ENCODE measurements at regions not wholly inside any gene's neighbourhood (a gene's known extent, or its start where the extent isn't known, plus 50 kb on each side); places are given as distances from the start of the nearest gene placed in this dataset.

GRCh38 chr2:12343141-12343540, 373.6 kb upstream of the TRIB2 start:
- H3K27me3 ChIP-seq (ENCODE audit: control insufficient read depth, extremely low read depth, insufficient read depth, low read length) = no peaks in the 10 kb centered on the region
- no peaks in the 10 kb centered on the region for H4K20me1 ChIP-seq (ENCODE audit: control insufficient read depth, extremely low read depth, insufficient read depth, low read length)
- dilution Hi-C loops (cut with MboI; ENCODE audit: extremely low pct_ligation_motif_present, low sequenced_read_pairs) = no loop called here
- peaks cover 22% of the 10 kb centered on the region for H3K4me1 ChIP-seq (ENCODE audit: control insufficient read depth, extremely low read depth, insufficient read depth, low read length)
- DNase-seq (ENCODE audit: low read depth, low spot score) = no peak
- TF ChIP-seq EZH2 (IDR thresholded peaks at IDR 0.05; ENCODE audit: low read length) = no peak
- TF ChIP-seq, protein P1, sequence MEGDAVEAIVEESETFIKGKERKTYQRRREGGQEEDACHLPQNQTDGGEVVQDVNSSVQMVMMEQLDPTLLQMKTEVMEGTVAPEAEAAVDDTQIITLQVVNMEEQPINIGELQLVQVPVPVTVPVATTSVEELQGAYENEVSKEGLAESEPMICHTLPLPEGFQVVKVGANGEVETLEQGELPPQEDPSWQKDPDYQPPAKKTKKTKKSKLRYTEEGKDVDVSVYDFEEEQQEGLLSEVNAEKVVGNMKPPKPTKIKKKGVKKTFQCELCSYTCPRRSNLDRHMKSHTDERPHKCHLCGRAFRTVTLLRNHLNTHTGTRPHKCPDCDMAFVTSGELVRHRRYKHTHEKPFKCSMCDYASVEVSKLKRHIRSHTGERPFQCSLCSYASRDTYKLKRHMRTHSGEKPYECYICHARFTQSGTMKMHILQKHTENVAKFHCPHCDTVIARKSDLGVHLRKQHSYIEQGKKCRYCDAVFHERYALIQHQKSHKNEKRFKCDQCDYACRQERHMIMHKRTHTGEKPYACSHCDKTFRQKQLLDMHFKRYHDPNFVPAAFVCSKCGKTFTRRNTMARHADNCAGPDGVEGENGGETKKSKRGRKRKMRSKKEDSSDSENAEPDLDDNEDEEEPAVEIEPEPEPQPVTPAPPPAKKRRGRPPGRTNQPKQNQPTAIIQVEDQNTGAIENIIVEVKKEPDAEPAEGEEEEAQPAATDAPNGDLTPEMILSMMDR (optimal IDR thresholded peaks at IDR 0.05 in 1 of 3, IDR thresholded peaks at IDR 0.05 in 1 of 3, conservative IDR thresholded peaks at IDR 0.05 in 1 of 3; ENCODE audit: extremely low read depth in 1 of 3, insufficient read depth in 2 of 3, low read length in 3 of 3) = no peak
- H3K4me2 ChIP-seq (ENCODE audit: control insufficient read depth, extremely low read depth, insufficient read depth, low read depth, low read length) = no peak overlapping the region
- H3K27ac ChIP-seq (ENCODE audit: control insufficient read depth, insufficient read depth, low read length) = no peak overlapping the region
- H3K36me3 ChIP-seq (ENCODE audit: control insufficient read depth in 2 of 2, extremely low read depth in 1 of 2, insufficient read depth in 2 of 2, low read length in 2 of 2) = no peaks in the 10 kb centered on the region
- H2AFZ ChIP-seq (ENCODE audit: control insufficient read depth, low read length) = no peak overlapping the region
- H3K9me3 ChIP-seq (ENCODE audit: control insufficient read depth, low read depth, low read length) = no peaks in the 10 kb centered on the region
- no peaks in the 10 kb centered on the region for H3K79me2 ChIP-seq (ENCODE audit: control insufficient read depth, insufficient read depth, low read length)
- H3K4me3 ChIP-seq (ENCODE audit: control insufficient read depth in 2 of 3, extremely low read depth in 1 of 3, insufficient read depth in 2 of 3, low read depth in 1 of 3, low read length in 3 of 3) = no peak overlapping the region
- no peak overlapping the region for H3K9ac ChIP-seq (ENCODE audit: control insufficient read depth, extremely low read depth, insufficient read depth, low read length)
- H3K9me1 ChIP-seq (ENCODE audit: control insufficient read depth, extremely low read depth, insufficient read depth, low read length) = no peaks in the 10 kb centered on the region
- FAIRE-seq = no peak

DNA sequence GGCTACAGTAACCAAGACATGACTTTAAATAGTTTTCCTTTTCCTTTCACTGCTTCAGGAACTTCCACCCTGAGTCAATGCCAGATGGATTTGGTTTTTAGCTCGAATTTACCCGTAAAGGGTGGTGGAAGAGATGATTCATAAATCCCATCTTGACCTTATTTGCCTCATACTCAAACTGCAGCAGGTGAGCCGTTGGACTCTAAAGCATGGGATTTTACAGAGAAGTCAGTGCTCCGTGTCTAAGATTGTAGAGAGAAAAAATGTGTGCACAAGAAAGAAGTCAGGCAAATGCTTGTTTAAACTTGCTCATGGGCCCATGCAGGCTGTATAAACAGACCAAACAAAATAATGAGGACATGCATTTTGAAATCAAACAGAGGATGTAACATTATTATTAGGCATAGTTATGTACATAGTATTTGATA, 369.7 kb upstream of the TRIB2 start:
- Histone ChIP-seq H3K36me3 (ENCODE audit: control insufficient read depth in 2 of 2, extremely low read depth in 1 of 2, insufficient read depth in 2 of 2, low read length in 2 of 2) (no peaks in the 10 kb centered on the region), H2AFZ (ENCODE audit: control insufficient read depth, low read length) (no peak overlapping the region), H4K20me1 (ENCODE audit: control insufficient read depth, extremely low read depth, insufficient read depth, low read length) (no peaks in the 10 kb centered on the region), H3K4me1 (ENCODE audit: control insufficient read depth, extremely low read depth, insufficient read depth, low read length) (peaks cover 22% of the 10 kb centered on the region), H3K9me3 (ENCODE audit: control insufficient read depth, low read depth, low read length) (no peaks in the 10 kb centered on the region), H3K9me1 (ENCODE audit: control insufficient read depth, extremely low read depth, insufficient read depth, low read length) (no peaks in the 10 kb centered on the region), H3K4me2 (ENCODE audit: control insufficient read depth, extremely low read depth, insufficient read depth, low read depth, low read length) (peak overlapping the region; percentile 55), H3K27me3 (ENCODE audit: control insufficient read depth, extremely low read depth, insufficient read depth, low read length) (no peaks in the 10 kb centered on the region), H3K79me2 (ENCODE audit: control insufficient read depth, insufficient read depth, low read length) (no peaks in the 10 kb centered on the region), H3K9ac (ENCODE audit: control insufficient read depth, extremely low read depth, insufficient read depth, low read length) (no peak overlapping the region), H3K27ac (ENCODE audit: control insufficient read depth, insufficient read depth, low read length) (no peak overlapping the region), H3K4me3 (ENCODE audit: control insufficient read depth in 2 of 3, extremely low read depth in 1 of 3, insufficient read depth in 2 of 3, low read depth in 1 of 3, low read length in 3 of 3) (no peak overlapping the region)
- TF ChIP-seq EZH2 (IDR thresholded peaks at IDR 0.05; ENCODE audit: low read length) = no peak
- DNase-seq (ENCODE audit: low read depth, low spot score) = peak; percentile 23
- dilution Hi-C loops (cut with MboI; ENCODE audit: extremely low pct_ligation_motif_present, low sequenced_read_pairs) = no loop called here
- peak; percentile 79 for FAIRE-seq

- Histone ChIP-seq H3K4me2 (ENCODE audit: control insufficient read depth, extremely low read depth, insufficient read depth, low read depth, low read length) (peak overlapping the region; percentile 49), H3K4me3 (ENCODE audit: control insufficient read depth in 2 of 3, extremely low read depth in 1 of 3, insufficient read depth in 2 of 3, low read depth in 1 of 3, low read length in 3 of 3) (no peak overlapping the region), H4K20me1 (ENCODE audit: control insufficient read depth, extremely low read depth, insufficient read depth, low read length) (no peaks in the 10 kb centered on the region), H3K9me1 (ENCODE audit: control insufficient read depth, extremely low read depth, insufficient read depth, low read length) (no peaks in the 10 kb centered on the region), H3K79me2 (ENCODE audit: control insufficient read depth, insufficient read depth, low read length) (no peaks in the 10 kb centered on the region), H3K9ac (ENCODE audit: control insufficient read depth, extremely low read depth, insufficient read depth, low read length) (no peak overlapping the region), H3K4me1 (ENCODE audit: control insufficient read depth, extremely low read depth, insufficient read depth, low read length) (peaks cover 19% of the 10 kb centered on the region), H3K27ac (ENCODE audit: control insufficient read depth, insufficient read depth, low read length) (no peak overlapping the region), H3K9me3 (ENCODE audit: control insufficient read depth, low read depth, low read length) (no peaks in the 10 kb centered on the region), H3K36me3 (ENCODE audit: control insufficient read depth in 2 of 2, extremely low read depth in 1 of 2, insufficient read depth in 2 of 2, low read length in 2 of 2) (no peaks in the 10 kb centered on the region), H3K27me3 (ENCODE audit: control insufficient read depth, extremely low read depth, insufficient read depth, low read length) (no peaks in the 10 kb centered on the region), H2AFZ (ENCODE audit: control insufficient read depth, low read length) (no peak overlapping the region)
- FAIRE-seq (peak; percentile 39), DNase-seq (ENCODE audit: low read depth, low spot score) (no peak)
- no peak for TF ChIP-seq EZH2 (IDR thresholded peaks at IDR 0.05; ENCODE audit: low read length)
- TF ChIP-seq, protein P1 (optimal IDR thresholded peaks at IDR 0.05 in 1 of 3, IDR thresholded peaks at IDR 0.05 in 1 of 3, conservative IDR thresholded peaks at IDR 0.05 in 1 of 3; ENCODE audit: extremely low read depth in 1 of 3, insufficient read depth in 2 of 3, low read length in 3 of 3) = no peak
- dilution Hi-C loops (cut with MboI; ENCODE audit: extremely low pct_ligation_motif_present, low sequenced_read_pairs) = no loop called here
Observed at GRCh38 chr2:12348216-12348615, 368.5 kb upstream of the TRIB2 start.
